BE2C (cell line): ENCODE measurements at regions not wholly inside any gene's neighbourhood (a gene's known extent, or its start where the extent isn't known, plus 50 kb on each side); places are given as distances from the start of the nearest gene placed in this dataset.

ENCODE experiments used
- DNase-seq: peaks from one replicate; pipeline ENCODE4 v3.0.0-alpha.2; 2020
- H3K27me3 ChIP-seq: fragments of 250-450 bp; sonication (Bioruptor Pico); 2 replicates; pipeline ENCODE4 v1.5.1; 2020; ENCODE audit warnings: mild to moderate bottlenecking
- H3K36me3 ChIP-seq: fragments of 250-450 bp; sonication (Bioruptor Pico); 2 replicates; pipeline ENCODE4 v1.5.1; 2020; ENCODE audit warnings: mild to moderate bottlenecking
- H3K4me1 ChIP-seq: fragments of 250-450 bp; sonication (Bioruptor Pico); 2 replicates; pipeline ENCODE4 v1.5.1; 2020
- H3K4me3 ChIP-seq: 2 replicates; pipeline ENCODE4 v1.5.1; 2011; ENCODE audit warnings: low read depth, low read length
- H3K9me3 ChIP-seq: fragments of 250-450 bp; sonication (Bioruptor Pico); 2 replicates; pipeline ENCODE4 v1.5.1; 2020
- TF ChIP-seq, protein P1 (sequence below): IDR thresholded peaks from 2 replicates; pipeline ENCODE4 v1.5.1; 2012; ENCODE audit warnings: mild to moderate bottlenecking, low read depth, low read length

DNA sequence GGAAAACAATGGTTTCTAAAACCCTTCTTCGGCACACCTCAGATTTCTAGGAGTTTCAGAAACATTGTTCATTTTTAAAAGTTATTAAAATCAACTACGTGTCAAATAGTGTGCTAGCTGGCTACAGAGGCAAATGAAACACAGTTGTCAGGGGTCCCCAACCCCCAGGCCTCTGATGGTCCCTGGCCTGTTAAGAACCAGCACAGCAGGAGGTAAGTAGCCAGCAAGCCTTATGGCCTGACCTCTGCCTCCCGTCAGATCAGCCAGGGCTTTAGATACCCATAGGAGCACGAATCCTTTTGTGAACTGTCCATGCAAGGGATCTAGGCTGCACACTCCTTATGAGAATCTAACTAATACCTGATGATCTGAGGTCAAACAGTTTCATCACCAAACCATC lies 648.2 kb downstream of the FAM181B start:
- Histone ChIP-seq H3K27me3 (no peaks in the 10 kb centered on the region), H3K4me3 (no peak overlapping the region), H3K9me3 (no peaks in the 10 kb centered on the region), H3K36me3 (no peaks in the 10 kb centered on the region), H3K4me1 (no peaks in the 10 kb centered on the region)
- TF ChIP-seq, protein P1, sequence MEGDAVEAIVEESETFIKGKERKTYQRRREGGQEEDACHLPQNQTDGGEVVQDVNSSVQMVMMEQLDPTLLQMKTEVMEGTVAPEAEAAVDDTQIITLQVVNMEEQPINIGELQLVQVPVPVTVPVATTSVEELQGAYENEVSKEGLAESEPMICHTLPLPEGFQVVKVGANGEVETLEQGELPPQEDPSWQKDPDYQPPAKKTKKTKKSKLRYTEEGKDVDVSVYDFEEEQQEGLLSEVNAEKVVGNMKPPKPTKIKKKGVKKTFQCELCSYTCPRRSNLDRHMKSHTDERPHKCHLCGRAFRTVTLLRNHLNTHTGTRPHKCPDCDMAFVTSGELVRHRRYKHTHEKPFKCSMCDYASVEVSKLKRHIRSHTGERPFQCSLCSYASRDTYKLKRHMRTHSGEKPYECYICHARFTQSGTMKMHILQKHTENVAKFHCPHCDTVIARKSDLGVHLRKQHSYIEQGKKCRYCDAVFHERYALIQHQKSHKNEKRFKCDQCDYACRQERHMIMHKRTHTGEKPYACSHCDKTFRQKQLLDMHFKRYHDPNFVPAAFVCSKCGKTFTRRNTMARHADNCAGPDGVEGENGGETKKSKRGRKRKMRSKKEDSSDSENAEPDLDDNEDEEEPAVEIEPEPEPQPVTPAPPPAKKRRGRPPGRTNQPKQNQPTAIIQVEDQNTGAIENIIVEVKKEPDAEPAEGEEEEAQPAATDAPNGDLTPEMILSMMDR: no peak
- no peak for DNase-seq

DNA sequence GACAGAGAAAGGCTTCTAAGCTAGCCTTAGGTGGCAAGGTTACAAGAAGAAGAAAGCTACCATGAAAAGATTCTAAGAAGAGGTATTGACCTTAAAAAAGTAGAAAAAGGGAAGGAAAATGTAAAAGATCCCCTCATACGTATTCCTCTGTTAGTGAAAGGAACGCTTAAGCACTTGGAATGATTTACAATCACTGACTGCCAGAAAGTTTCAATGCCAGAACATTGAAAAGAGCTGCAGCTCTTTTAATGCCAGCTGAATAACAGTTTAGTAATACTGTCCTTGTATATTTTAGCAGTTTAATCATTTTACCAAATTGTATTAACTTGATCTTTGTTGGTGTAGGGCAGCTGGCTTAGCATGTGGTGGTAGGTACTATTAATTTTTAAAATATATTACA lies 650.7 kb downstream of the FAM181B start:
- Histone ChIP-seq H3K36me3 (no peaks in the 10 kb centered on the region), H3K9me3 (no peaks in the 10 kb centered on the region), H3K27me3 (no peaks in the 10 kb centered on the region), H3K4me3 (no peak overlapping the region), H3K4me1 (no peaks in the 10 kb centered on the region)
- DNase-seq: no peak
- TF ChIP-seq, protein P1: no peak

DNA sequence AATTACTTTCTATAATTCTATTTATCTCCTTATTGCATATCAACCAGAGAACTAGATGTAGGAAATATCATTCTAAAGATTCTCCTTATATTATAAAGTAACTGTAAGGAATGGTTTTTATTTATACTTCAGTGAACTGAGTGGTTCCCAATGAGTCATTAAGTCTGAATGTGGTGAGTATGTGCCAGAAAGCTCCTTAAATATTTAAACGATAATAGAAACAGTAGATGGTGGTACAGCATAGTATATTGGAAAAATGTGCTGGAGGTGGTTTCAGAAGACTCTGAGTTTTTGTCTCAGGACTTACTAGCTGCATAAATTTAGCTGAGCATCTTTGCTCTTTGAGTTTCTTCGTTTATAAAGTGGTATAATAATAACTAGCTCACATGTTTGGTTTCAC lies 653.5 kb downstream of the FAM181B start:
- H3K4me1 ChIP-seq: no peaks in the 10 kb centered on the region
- TF ChIP-seq, protein P1: no peak
- no peak for DNase-seq
- no peaks in the 10 kb centered on the region for H3K27me3 ChIP-seq
- no peak overlapping the region for H3K4me3 ChIP-seq
- no peaks in the 10 kb centered on the region for H3K9me3 ChIP-seq
- H3K36me3 ChIP-seq: no peaks in the 10 kb centered on the region

DNA sequence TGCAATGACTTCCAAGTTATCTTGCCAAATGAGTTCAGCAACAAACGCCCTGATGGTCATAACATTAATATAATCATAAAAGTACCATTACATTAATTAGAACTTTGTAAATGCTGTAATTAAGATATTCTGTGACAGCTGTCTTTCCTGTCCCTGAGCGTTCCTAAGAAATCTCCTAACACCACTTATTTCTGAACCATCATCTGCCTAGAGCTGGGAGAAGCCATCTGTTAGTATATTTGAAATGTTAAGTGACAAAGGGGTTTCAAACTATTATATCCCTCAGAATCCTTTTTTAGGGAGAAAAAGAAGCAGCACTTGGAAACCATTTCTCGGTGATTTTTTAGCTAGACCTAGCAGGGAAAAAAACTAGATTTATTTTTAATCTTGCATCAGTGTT lies 657.5 kb downstream of the FAM181B start:
- Histone ChIP-seq H3K4me3 (no peak overlapping the region), H3K9me3 (no peaks in the 10 kb centered on the region), H3K36me3 (no peaks in the 10 kb centered on the region), H3K27me3 (no peaks in the 10 kb centered on the region), H3K4me1 (no peaks in the 10 kb centered on the region)
- TF ChIP-seq, protein P1: no peak
- DNase-seq: no peak

DNA sequence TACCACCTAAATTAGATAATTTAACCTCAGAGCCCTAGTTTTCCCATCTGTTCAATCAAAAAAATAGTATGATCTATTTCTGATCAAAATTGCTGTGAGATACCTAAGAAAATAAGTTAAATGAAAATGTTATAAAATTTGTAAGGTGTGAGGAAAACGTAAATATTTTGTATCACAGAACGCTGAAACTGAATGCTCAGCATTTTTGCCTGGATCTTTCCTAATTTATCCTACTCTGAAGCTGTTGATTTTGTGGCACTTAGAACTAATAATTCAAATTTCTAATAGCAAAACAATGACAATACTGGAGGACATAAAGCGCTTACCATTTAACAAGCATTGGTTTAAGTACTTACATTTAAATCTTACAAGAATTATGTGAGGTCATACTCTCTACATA lies 674.2 kb downstream of the FAM181B start:
- Histone ChIP-seq H3K4me3 (no peak overlapping the region), H3K36me3 (no peaks in the 10 kb centered on the region), H3K27me3 (no peaks in the 10 kb centered on the region), H3K9me3 (no peaks in the 10 kb centered on the region; the same call in 1 of the 2 replicates), H3K4me1 (no peaks in the 10 kb centered on the region)
- TF ChIP-seq, protein P1: no peak
- no peak for DNase-seq

- Histone ChIP-seq H3K9me3 (no peaks in the 10 kb centered on the region; the same call in 1 of the 2 replicates), H3K4me3 (no peak overlapping the region), H3K36me3 (no peaks in the 10 kb centered on the region), H3K27me3 (no peaks in the 10 kb centered on the region), H3K4me1 (no peaks in the 10 kb centered on the region)
- TF ChIP-seq, protein P1: no peak
- DNase-seq: no peak
Observed at GRCh38 chr11:82056450-82056849, 677.2 kb downstream of the FAM181B start.
